CD4-positive, alpha-beta memory T cell (primary cell): ENCODE measurements at regions not wholly inside any gene's neighbourhood (a gene's known extent, or its start where the extent isn't known, plus 50 kb on each side); places are given as distances from the start of the nearest gene placed in this dataset.

Source experiments
- CTCF ChIA-PET: fragments of 350-600 bp; sonication (Branson Sonifier 250); formaldehyde crosslinking; loops from one replicate; lab custom pipeline; 2021; ENCODE audit warnings: inconsistent platforms; ENCODE audit not compliant: partially characterized antibody; lab: Charles Lee
- POLR2A ChIA-PET: fragments of 350-600 bp; sonication (Branson Sonifier 250); formaldehyde crosslinking; loops from one replicate; lab custom pipeline; 2021; ENCODE audit not compliant: partially characterized antibody; lab: Charles Lee
- DNase-seq, 5 donors: peaks; one replicate each; pipeline versions ENCODE4 v3.0.0 to v3.0.0-alpha.2; 2020 to 2022; ENCODE audit warnings: mixed read lengths in 1 of 5
- H3K27ac ChIP-seq: one replicate; pipeline ENCODE4 v1.7.0; 2013; ENCODE audit warnings: low read depth, low read length
- H3K27me3 ChIP-seq: 2 replicates; pipeline ENCODE4 v1.7.0; 2013; ENCODE audit warnings: mild to moderate bottlenecking, low read length, moderate library complexity; ENCODE audit not compliant: insufficient read depth
- H3K36me3 ChIP-seq: 2 replicates; pipeline ENCODE4 v1.7.0; 2013; ENCODE audit warnings: mild to moderate bottlenecking, low read length, moderate library complexity; ENCODE audit not compliant: insufficient read depth
- H3K4me1 ChIP-seq: 2 replicates; pipeline ENCODE4 v1.7.0; 2013; ENCODE audit warnings: mild to moderate bottlenecking, low read length, moderate library complexity; ENCODE audit not compliant: insufficient read depth
- H3K4me3 ChIP-seq, 2 donors: one replicate each; pipeline ENCODE4 v1.7.0; 2013; ENCODE audit warnings: low read length in 2 of 2, mild to moderate bottlenecking in 1 of 2
- H3K9me3 ChIP-seq, 2 donors: one replicate each; pipeline ENCODE4 v1.7.0; 2013; ENCODE audit warnings: low read length in 2 of 2, control low read depth in 1 of 2; ENCODE audit not compliant: control insufficient read depth in 1 of 2
- H3K27ac Mint-ChIP-seq, 7 donors: one replicate each; pipeline ENCODE4 v1.8.0; 2020 to 2021; ENCODE audit warnings: mixed read lengths in 7 of 7, mild to moderate bottlenecking in 6 of 7, inconsistent platforms in 3 of 7, moderate library complexity in 3 of 7
- H3K27me3 Mint-ChIP-seq, 2 donors: one replicate each; pipeline ENCODE4 v1.8.0; 2020 to 2021; ENCODE audit warnings: mixed read lengths in 2 of 2
- H3K36me3 Mint-ChIP-seq, 2 donors: one replicate each; pipeline ENCODE4 v1.8.0; 2020 to 2021; ENCODE audit warnings: mixed read lengths in 2 of 2, inconsistent platforms in 1 of 2, mild to moderate bottlenecking in 1 of 2
- H3K4me1 Mint-ChIP-seq, 4 donors: one replicate each; pipeline ENCODE4 v1.8.0; 2020 to 2021; ENCODE audit warnings: mixed read lengths in 4 of 4, mild to moderate bottlenecking in 1 of 4
- H3K4me3 Mint-ChIP-seq, 8 donors: one replicate each; pipeline ENCODE4 v1.8.0; 2020 to 2021; ENCODE audit warnings: mixed read lengths in 8 of 8, mild to moderate bottlenecking in 7 of 8, moderate library complexity in 6 of 8, inconsistent platforms in 3 of 8
- H3K9me3 Mint-ChIP-seq, 8 donors: one replicate each; pipeline ENCODE4 v1.8.0; 2020 to 2021; ENCODE audit warnings: mixed read lengths in 8 of 8, mild to moderate bottlenecking in 5 of 8, inconsistent platforms in 3 of 8, moderate library complexity in 1 of 8
- intact Hi-C: fragments of 100-400 bp; cut with micrococcal nuclease; formaldehyde crosslinking; loops from one replicate; pipeline ENCODE4 v1.15.1; 2023

- Histone ChIP-seq H3K9me3 (no peaks in the 10 kb centered on the region), H3K4me1 (no peaks in the 10 kb centered on the region), H3K27me3 (no peaks in the 10 kb centered on the region), H3K27ac (no peak overlapping the region), H3K4me3 (no peak overlapping the region), H3K36me3 (no peaks in the 10 kb centered on the region)
- no peaks in the 10 kb centered on the region for H3K4me1 Mint-ChIP-seq
- H3K36me3 Mint-ChIP-seq, result no peaks in the 10 kb centered on the region
- no peak for DNase-seq
- intact Hi-C loops, result no loop called here
- H3K4me3 Mint-ChIP-seq, result no peak overlapping the region
- CTCF ChIA-PET, result no interaction called here
- peaks cover 0 to 5% (median 3%) of the 10 kb centered on the region in 8 donors for H3K9me3 Mint-ChIP-seq
- POLR2A ChIA-PET, result no interaction called here
- no peaks in the 10 kb centered on the region for H3K27me3 Mint-ChIP-seq
- H3K27ac Mint-ChIP-seq, result no peak overlapping the region
Measured at GRCh38 chr9:83140061-83140460, 77.1 kb upstream of the RASEF start.

GRCh38 chr9:83138422-83139135 lies 75.6 kb upstream of the RASEF start:
- Histone ChIP-seq H3K4me3 (no peak overlapping the region), H3K9me3 (no peaks in the 10 kb centered on the region), H3K36me3 (no peaks in the 10 kb centered on the region), H3K4me1 (no peaks in the 10 kb centered on the region), H3K27ac (no peak overlapping the region), H3K27me3 (no peaks in the 10 kb centered on the region)
- Mint-ChIP-seq H3K36me3 (no peaks in the 10 kb centered on the region), H3K9me3 (peaks cover 0 to 5% (median 3%) of the 10 kb centered on the region in 8 donors), H3K27me3 (no peaks in the 10 kb centered on the region), H3K4me1 (no peaks in the 10 kb centered on the region), H3K27ac (no peak overlapping the region), H3K4me3 (no peak overlapping the region)
- intact Hi-C loops, result no loop called here
- DNase-seq, result no peak
- ChIA-PET POLR2A (no interaction called here), CTCF (no interaction called here)

DNA sequence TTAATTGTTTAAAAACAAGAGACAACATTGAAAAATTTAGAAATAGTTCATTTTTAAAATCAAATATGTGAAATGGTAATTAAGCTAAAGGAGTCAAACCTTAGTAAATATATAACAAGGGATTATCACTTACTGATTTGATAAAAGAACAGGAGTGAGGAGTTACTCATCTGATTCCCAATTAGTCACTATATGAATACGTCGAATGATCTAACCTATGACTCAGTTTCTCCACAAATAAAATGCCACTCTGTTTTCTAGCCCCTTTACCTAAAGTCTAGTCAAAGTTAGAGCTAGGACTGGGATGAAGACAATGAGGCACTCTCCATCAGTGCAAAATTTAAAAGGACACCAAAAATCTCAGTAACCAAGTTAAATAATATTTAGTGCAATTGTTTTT lies 70.4 kb upstream of the RASEF start:
- Mint-ChIP-seq H3K27me3 (no peaks in the 10 kb centered on the region), H3K4me1 (no peaks in the 10 kb centered on the region), H3K4me3 (no peak overlapping the region), H3K36me3 (no peaks in the 10 kb centered on the region), H3K27ac (no peak overlapping the region), H3K9me3 (peaks cover 0 to 3% (median under 1%) of the 10 kb centered on the region in 8 donors)
- intact Hi-C loops, result no loop called here
- ChIA-PET POLR2A (no interaction called here), CTCF (no interaction called here)
- Histone ChIP-seq H3K4me3 (no peak overlapping the region), H3K4me1 (no peaks in the 10 kb centered on the region), H3K36me3 (no peaks in the 10 kb centered on the region), H3K27me3 (no peaks in the 10 kb centered on the region), H3K27ac (no peak overlapping the region), H3K9me3 (no peaks in the 10 kb centered on the region)
- DNase-seq, result no peak

DNA sequence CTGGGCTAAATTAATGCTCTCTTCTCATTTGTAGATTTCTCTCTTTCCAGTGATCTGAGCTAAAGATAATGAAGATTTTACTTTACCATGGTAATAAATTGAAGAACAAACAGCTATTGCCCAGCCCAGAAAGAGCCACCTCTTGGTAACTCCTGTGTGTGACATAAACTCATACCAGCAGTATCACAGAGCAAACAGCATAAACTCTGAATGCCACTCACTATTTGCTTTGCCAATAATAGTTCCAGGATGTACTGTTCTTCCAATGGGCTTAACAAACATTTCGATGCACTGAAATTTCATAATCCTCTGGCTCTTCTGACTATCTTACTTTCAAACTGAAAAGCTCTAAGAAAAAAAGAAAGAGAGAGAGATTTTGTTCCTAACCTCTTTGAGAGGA lies 69.8 kb upstream of the RASEF start:
- Mint-ChIP-seq H3K27me3 (no peaks in the 10 kb centered on the region), H3K9me3 (peaks cover 0 to 5% (median under 1%) of the 10 kb centered on the region in 8 donors), H3K4me1 (no peaks in the 10 kb centered on the region), H3K4me3 (no peak overlapping the region), H3K36me3 (no peaks in the 10 kb centered on the region), H3K27ac (no peak overlapping the region)
- intact Hi-C loops, result no loop called here
- H3K27ac ChIP-seq, result no peak overlapping the region
- H3K4me1 ChIP-seq, result no peaks in the 10 kb centered on the region
- CTCF ChIA-PET, result no interaction called here
- no peak for DNase-seq
- no peaks in the 10 kb centered on the region for H3K27me3 ChIP-seq
- no peaks in the 10 kb centered on the region for H3K36me3 ChIP-seq
- H3K4me3 ChIP-seq, result no peak overlapping the region
- POLR2A ChIA-PET, result no interaction called here
- H3K9me3 ChIP-seq, result no peaks in the 10 kb centered on the region

DNA sequence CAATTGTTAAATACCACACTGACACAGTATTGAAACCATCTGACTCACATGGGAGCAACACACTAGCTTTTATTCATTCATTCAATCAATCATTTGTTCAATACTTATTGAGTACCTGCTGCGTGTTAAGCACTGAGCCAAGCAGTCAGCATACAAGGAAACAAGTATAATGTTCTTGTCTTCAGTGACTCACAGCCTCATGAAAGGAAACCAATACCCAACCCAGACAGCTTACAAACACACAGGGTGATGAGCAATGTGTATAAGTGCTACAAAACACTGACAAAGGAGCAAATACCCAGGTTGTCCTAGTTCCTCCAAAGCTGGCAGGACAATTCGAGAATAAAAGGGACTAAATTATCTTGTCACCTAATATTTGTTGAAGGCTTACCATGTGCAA lies 67.6 kb upstream of the RASEF start:
- Mint-ChIP-seq H3K4me1 (no peaks in the 10 kb centered on the region), H3K27ac (no peak overlapping the region), H3K27me3 (no peaks in the 10 kb centered on the region), H3K9me3 (peaks cover 0 to 5% (median 1%) of the 10 kb centered on the region in 8 donors), H3K4me3 (no peak overlapping the region), H3K36me3 (no peaks in the 10 kb centered on the region)
- Histone ChIP-seq H3K27ac (no peak overlapping the region), H3K27me3 (no peaks in the 10 kb centered on the region), H3K4me1 (no peaks in the 10 kb centered on the region), H3K9me3 (no peaks in the 10 kb centered on the region), H3K36me3 (no peaks in the 10 kb centered on the region), H3K4me3 (no peak overlapping the region)
- ChIA-PET POLR2A (no interaction called here), CTCF (no interaction called here)
- no peak for DNase-seq
- intact Hi-C loops, result no loop called here

DNA sequence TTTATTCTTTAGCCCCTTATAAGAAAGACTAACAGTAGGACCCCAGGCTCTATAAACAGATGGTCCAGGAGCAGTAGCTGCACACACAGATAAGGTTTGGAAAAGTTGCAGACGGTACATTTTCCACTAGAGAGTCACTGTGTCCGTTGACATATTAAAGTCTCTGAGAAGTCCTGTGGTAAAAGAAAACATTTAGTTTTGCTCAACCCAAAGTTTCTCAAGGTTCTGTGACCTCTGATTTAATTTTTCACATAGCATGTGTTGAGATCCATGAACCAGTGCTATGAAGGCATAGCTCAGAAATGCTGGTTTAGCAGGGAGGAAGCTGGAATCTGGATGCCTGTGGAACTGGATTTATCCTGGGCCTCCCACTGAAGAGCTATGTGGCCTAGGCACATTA lies 62.7 kb upstream of the RASEF start:
- POLR2A ChIA-PET, result no interaction called here

GRCh38 chr9:83119873-83120272 lies 56.9 kb upstream of the RASEF start:
- peaks cover 0 to 2% of the 10 kb centered on the region in 2 donors for H3K27me3 Mint-ChIP-seq
- POLR2A ChIA-PET, result no interaction called here
- H3K4me3 Mint-ChIP-seq, result no peak overlapping the region
- no peak for DNase-seq
- Histone ChIP-seq H3K27ac (no peak overlapping the region), H3K36me3 (no peaks in the 10 kb centered on the region), H3K27me3 (no peaks in the 10 kb centered on the region), H3K4me3 (no peak overlapping the region), H3K9me3 (no peaks in the 10 kb centered on the region), H3K4me1 (no peaks in the 10 kb centered on the region)
- H3K36me3 Mint-ChIP-seq, result no peaks in the 10 kb centered on the region
- CTCF ChIA-PET, result no interaction called here
- intact Hi-C loops, result no loop called here
- H3K27ac Mint-ChIP-seq, result no peak overlapping the region
- H3K9me3 Mint-ChIP-seq, result peaks cover 0 to 11% (median 7%) of the 10 kb centered on the region in 8 donors
- no peaks in the 10 kb centered on the region for H3K4me1 Mint-ChIP-seq

More for the DNA sequence above, 62.7 kb upstream of the RASEF start:
- Mint-ChIP-seq H3K36me3 (no peaks in the 10 kb centered on the region), H3K9me3 (peaks cover 0 to 10% (median 3%) of the 10 kb centered on the region in 8 donors), H3K4me3 (no peak overlapping the region), H3K27ac (no peak overlapping the region), H3K27me3 (peaks cover 0 to 2% of the 10 kb centered on the region in 2 donors), H3K4me1 (no peaks in the 10 kb centered on the region)
- Histone ChIP-seq H3K36me3 (no peaks in the 10 kb centered on the region), H3K27me3 (no peaks in the 10 kb centered on the region), H3K4me3 (no peak overlapping the region), H3K4me1 (no peaks in the 10 kb centered on the region), H3K9me3 (no peaks in the 10 kb centered on the region), H3K27ac (no peak overlapping the region)
- CTCF ChIA-PET, result no interaction called here
- intact Hi-C loops, result no loop called here
- no peak for DNase-seq
